Trophoblast cell (in vitro differentiated cells and primary cell): ENCODE measurements at regions not wholly inside any gene's neighbourhood (a gene's known extent, or its start where the extent isn't known, plus 50 kb on each side); places are given as distances from the start of the nearest gene placed in this dataset.

ENCODE experiments used
- DNase-seq, 2 donors: peaks; one replicate each; pipeline ENCODE4 v3.0.0-alpha.2; 2016
- H2AFZ ChIP-seq: 2 replicates; pipeline ENCODE4 v1.6.1; 2013; ENCODE audit warnings: low read length, moderate library complexity, mild to moderate bottlenecking; ENCODE audit not compliant: insufficient read depth, poor library complexity
- H2AK5ac ChIP-seq: 2 replicates; pipeline ENCODE4 v1.6.1; 2013; ENCODE audit warnings: mild to moderate bottlenecking, low read length
- H2BK120ac ChIP-seq: 2 replicates; pipeline ENCODE4 v1.6.1; 2013; ENCODE audit warnings: low read length, mild to moderate bottlenecking, moderate library complexity; ENCODE audit not compliant: insufficient read depth, poor library complexity
- H2BK12ac ChIP-seq: 2 replicates; pipeline ENCODE4 v1.6.1; 2013; ENCODE audit warnings: mild to moderate bottlenecking, low read length, moderate library complexity
- H2BK5ac ChIP-seq: 2 replicates; pipeline ENCODE4 v1.6.1; 2013; ENCODE audit warnings: low read length, low read depth, moderate library complexity, mild to moderate bottlenecking; ENCODE audit not compliant: poor library complexity
- H3K14ac ChIP-seq: 2 replicates; pipeline ENCODE4 v1.6.1; 2013; ENCODE audit warnings: mild to moderate bottlenecking, low read length
- H3K18ac ChIP-seq: 2 replicates; pipeline ENCODE4 v1.6.1; 2013; ENCODE audit warnings: mild to moderate bottlenecking, low read length
- H3K23ac ChIP-seq: 2 replicates; pipeline ENCODE4 v1.6.1; 2013; ENCODE audit warnings: low read length
- H3K27ac ChIP-seq: 2 replicates; pipeline ENCODE4 v1.5.1; 2013; ENCODE audit warnings: low read depth, mild to moderate bottlenecking, inconsistent platforms, low read length, moderate library complexity
- H3K27me3 ChIP-seq: 2 replicates; pipeline ENCODE4 v1.6.1; 2013; ENCODE audit warnings: inconsistent platforms, mild to moderate bottlenecking, low read length, moderate library complexity; ENCODE audit not compliant: insufficient read depth
- H3K36me3 ChIP-seq, 2 experiments: 1 replicate in 1 of 2; 2 replicates in 1 of 2; pipeline ENCODE4 v1.6.1; 2013; ENCODE audit warnings: low read length in 2 of 2, mild to moderate bottlenecking in 2 of 2, moderate library complexity in 1 of 2; ENCODE audit not compliant: insufficient read depth in 2 of 2, control insufficient read depth in 1 of 2
- H3K4ac ChIP-seq: 2 replicates; pipeline ENCODE4 v1.6.1; 2013; ENCODE audit warnings: low read depth, mild to moderate bottlenecking, low read length, moderate library complexity
- H3K4me1 ChIP-seq, 2 experiments: 1 replicate in 1 of 2; 2 replicates in 1 of 2; pipeline ENCODE4 v1.6.1; 2013; ENCODE audit warnings: low read length in 2 of 2, mild to moderate bottlenecking in 2 of 2, moderate library complexity in 1 of 2; ENCODE audit not compliant: insufficient read depth in 2 of 2, control insufficient read depth in 1 of 2
- H3K4me2 ChIP-seq: 2 replicates; pipeline ENCODE4 v1.6.1; 2013; ENCODE audit warnings: inconsistent platforms, mild to moderate bottlenecking, low read length, moderate library complexity
- H3K4me3 ChIP-seq: 2 replicates; pipeline ENCODE4 v1.5.1; 2013; ENCODE audit warnings: mild to moderate bottlenecking, low read depth, low read length, inconsistent platforms
- H3K79me1 ChIP-seq: one replicate; pipeline ENCODE4 v1.6.1; 2013; ENCODE audit warnings: low read length
- H3K79me2 ChIP-seq: 2 replicates; pipeline ENCODE4 v1.6.1; 2013; ENCODE audit warnings: low read length, mild to moderate bottlenecking; ENCODE audit not compliant: control insufficient read depth, insufficient read depth, poor library complexity
- H3K9ac ChIP-seq: 2 replicates; pipeline ENCODE4 v1.6.1; 2013; ENCODE audit warnings: mild to moderate bottlenecking, low read length
- H3K9me3 ChIP-seq: 2 replicates; pipeline ENCODE4 v1.6.1; 2013; ENCODE audit warnings: low read depth, mild to moderate bottlenecking, control low read depth, inconsistent platforms, low read length; ENCODE audit not compliant: insufficient read depth
- H4K12ac ChIP-seq: 2 replicates; pipeline ENCODE4 v1.6.1; 2013; ENCODE audit warnings: low read depth, mild to moderate bottlenecking, low read length, moderate library complexity
- H4K8ac ChIP-seq: 2 replicates; pipeline ENCODE4 v1.6.1; 2013; ENCODE audit warnings: low read depth, mild to moderate bottlenecking, low read length, moderate library complexity
- H4K91ac ChIP-seq: one replicate; pipeline ENCODE4 v1.6.1; 2013; ENCODE audit warnings: low read depth, mild to moderate bottlenecking, low read length, moderate library complexity
- WGBS: extraction: QIAGEN DNeasy Blood & Tissue Kit; methylation state at CpG from one replicate; pipeline ENCODE4 v1.1.7; 2013; ENCODE audit warnings: missing lambda C conversion rate; ENCODE audit not compliant: insufficient read length, insufficient coverage; ENCODE audit errors: extremely low coverage; 5-methylcytosine and 5-hydroxymethylcytosine counted together

DNA sequence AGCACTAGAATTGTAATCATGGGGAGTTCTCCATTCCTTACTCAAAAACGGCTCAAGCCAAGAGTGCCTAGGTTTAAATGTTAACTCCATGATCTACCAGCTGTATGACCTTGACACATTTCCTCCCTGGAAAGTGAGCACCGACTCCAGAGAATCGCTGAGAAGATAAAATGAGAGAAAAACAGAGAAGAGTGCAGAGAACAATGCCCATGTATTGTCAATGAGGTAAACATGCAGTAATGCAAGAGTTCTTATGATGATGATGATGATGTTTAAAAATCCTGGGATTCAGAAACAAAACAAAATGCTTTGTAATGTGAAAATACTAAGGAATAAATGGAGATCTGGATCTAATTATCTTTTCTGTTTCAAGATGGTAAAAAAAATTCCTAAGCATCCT is 64.8 kb upstream of the BEND6 start:
- Histone ChIP-seq H2AFZ (no peak overlapping the region), H2BK120ac (no peak overlapping the region), H3K9ac (no peak overlapping the region), H3K27ac (no peak overlapping the region), H2BK12ac (no peak overlapping the region), H4K91ac (no peak overlapping the region), H3K4me2 (no peak overlapping the region), H3K4me3 (no peak overlapping the region), H2AK5ac (no peak overlapping the region), H3K9me3 (no peaks in the 10 kb centered on the region), H3K4ac (no peak overlapping the region), H3K4me1 (peaks cover 4 to 5% of the 10 kb centered on the region in 2 experiments), H3K23ac (no peak overlapping the region), H4K12ac (no peak overlapping the region), H2BK5ac (no peak overlapping the region), H3K36me3 (peaks cover 0 to 2% of the 10 kb centered on the region in 2 experiments), H3K79me2 (peaks cover 2% of the 10 kb centered on the region), H3K18ac (no peak overlapping the region), H3K27me3 (no peaks in the 10 kb centered on the region), H4K8ac (no peak overlapping the region), H3K14ac (no peak overlapping the region), H3K79me1 (peaks cover 3% of the 10 kb centered on the region)
- WGBS, result no CpG with 5 or more reads among the region's 3 CpGs
- no peak for DNase-seq

DNA sequence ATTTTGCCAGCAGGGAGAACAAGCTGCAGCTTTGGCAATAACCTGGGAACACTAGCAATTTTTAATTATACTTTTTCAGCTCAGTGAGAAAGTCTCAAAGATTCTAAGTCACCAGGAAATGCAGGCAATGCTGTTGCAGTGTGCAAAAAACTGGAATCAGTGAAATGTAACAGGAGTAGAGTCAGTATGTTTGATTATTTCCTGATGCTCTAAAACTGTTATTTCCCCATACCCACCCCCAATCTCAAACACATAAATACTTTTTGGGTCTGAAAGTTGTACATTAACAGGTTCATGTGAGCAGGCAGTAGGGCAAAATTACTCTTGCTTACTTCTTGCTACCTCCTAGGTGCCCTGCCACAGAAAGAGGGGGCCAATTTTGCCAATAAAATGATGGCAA is 65.4 kb upstream of the BEND6 start:
- no peak overlapping the region for H3K4me3 ChIP-seq

DNA sequence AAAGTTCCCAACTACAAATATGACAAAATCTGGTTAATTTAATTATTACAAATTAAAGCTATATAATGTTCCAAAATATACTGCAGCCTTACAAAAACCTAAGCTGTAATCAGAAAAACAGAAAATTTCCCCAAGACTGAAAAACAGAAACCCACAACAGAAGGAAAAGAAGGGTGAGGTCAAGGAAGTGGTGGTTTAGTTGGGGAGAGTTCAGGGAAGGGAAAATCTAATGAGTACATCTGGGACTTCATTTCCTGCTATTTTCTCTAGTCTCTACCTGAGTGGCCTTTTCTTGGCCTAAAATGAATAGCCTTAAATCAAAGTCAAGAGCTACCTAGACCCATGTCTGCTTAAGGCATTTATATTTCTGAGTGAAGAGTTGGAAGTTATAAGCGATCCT is 66.2 kb upstream of the BEND6 start:
- Histone ChIP-seq H2AK5ac (no peak overlapping the region), H3K23ac (no peak overlapping the region), H3K4me3 (no peak overlapping the region), H2AFZ (no peak overlapping the region), H3K9me3 (no peaks in the 10 kb centered on the region), H2BK12ac (no peak overlapping the region), H3K18ac (no peak overlapping the region), H3K27ac (no peak overlapping the region), H3K4ac (no peak overlapping the region), H3K36me3 (peaks cover 0 to 2% of the 10 kb centered on the region in 2 experiments), H3K27me3 (no peaks in the 10 kb centered on the region), H4K12ac (no peak overlapping the region), H3K14ac (no peak overlapping the region), H4K91ac (no peak overlapping the region), H2BK5ac (no peak overlapping the region), H3K4me2 (no peak overlapping the region), H4K8ac (no peak overlapping the region), H3K79me2 (peaks cover 2% of the 10 kb centered on the region), H3K79me1 (peaks cover 3% of the 10 kb centered on the region), H3K9ac (no peak overlapping the region), H2BK120ac (no peak overlapping the region), H3K4me1 (peaks cover 4 to 5% of the 10 kb centered on the region in 2 experiments)
- no peak for DNase-seq
- no CpG with 5 or more reads among the region's 1 CpG for WGBS

More for the DNA sequence above, 65.4 kb upstream of the BEND6 start:
- H3K27ac ChIP-seq, result no peak overlapping the region
- no peak overlapping the region for H3K4me2 ChIP-seq
- H3K4ac ChIP-seq, result no peak overlapping the region
- H3K9me3 ChIP-seq, result no peaks in the 10 kb centered on the region
- H2BK5ac ChIP-seq, result no peak overlapping the region
- peaks cover 3% of the 10 kb centered on the region for H3K79me1 ChIP-seq
- peaks cover 2% of the 10 kb centered on the region for H3K79me2 ChIP-seq
- no peak overlapping the region for H3K9ac ChIP-seq
- H2AK5ac ChIP-seq, result no peak overlapping the region
- H4K8ac ChIP-seq, result no peak overlapping the region
- H3K14ac ChIP-seq, result no peak overlapping the region
- H3K4me1 ChIP-seq, result peaks cover 4 to 5% of the 10 kb centered on the region in 2 experiments
- H2BK120ac ChIP-seq, result no peak overlapping the region
- H4K12ac ChIP-seq, result no peak overlapping the region
- H3K18ac ChIP-seq, result no peak overlapping the region
- no peak overlapping the region for H4K91ac ChIP-seq
- DNase-seq, result no peak
- no peaks in the 10 kb centered on the region for H3K27me3 ChIP-seq
- H3K36me3 ChIP-seq, result peaks cover 0 to 2% of the 10 kb centered on the region in 2 experiments
- no peak overlapping the region for H2AFZ ChIP-seq
- H3K23ac ChIP-seq, result no peak overlapping the region
- H2BK12ac ChIP-seq, result no peak overlapping the region

DNA sequence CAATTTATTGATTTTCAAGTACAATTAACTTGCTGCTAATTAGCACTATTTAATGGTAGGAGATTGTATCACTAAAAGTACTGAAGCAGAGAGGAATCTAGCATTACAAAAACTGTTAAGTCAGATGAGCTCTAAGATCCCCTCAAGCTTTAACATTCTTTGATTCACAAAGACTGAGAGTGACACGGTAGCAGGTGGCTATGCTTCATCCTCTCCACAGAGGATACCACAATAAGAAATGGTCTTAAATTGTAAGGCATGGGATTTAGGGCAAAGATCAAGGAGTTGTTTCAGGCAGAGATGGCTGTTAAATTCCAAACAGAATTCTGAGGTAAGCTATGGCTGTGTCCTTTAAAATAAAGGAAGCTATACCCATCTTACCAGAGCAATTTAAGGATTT is 67.8 kb upstream of the BEND6 start:
- Histone ChIP-seq H3K18ac (no peak overlapping the region), H3K14ac (no peak overlapping the region), H3K4me3 (no peak overlapping the region), H2BK5ac (no peak overlapping the region), H3K36me3 (peaks cover 0 to 2% of the 10 kb centered on the region in 2 experiments), H3K4me2 (no peak overlapping the region), H3K9ac (no peak overlapping the region), H3K79me1 (peaks cover 3% of the 10 kb centered on the region), H3K23ac (no peak overlapping the region), H2AFZ (no peak overlapping the region), H4K8ac (no peak overlapping the region), H3K27ac (no peak overlapping the region), H2BK120ac (no peak overlapping the region), H3K9me3 (no peaks in the 10 kb centered on the region), H3K27me3 (no peaks in the 10 kb centered on the region), H2AK5ac (no peak overlapping the region), H4K91ac (no peak overlapping the region), H2BK12ac (no peak overlapping the region), H3K79me2 (peaks cover 2% of the 10 kb centered on the region), H4K12ac (no peak overlapping the region), H3K4me1 (peaks cover 4 to 5% of the 10 kb centered on the region in 2 experiments), H3K4ac (no peak overlapping the region)
- no CpG with 5 or more reads among the region's 1 CpG for WGBS
- no peak for DNase-seq
